ENCODE measurements at regions not wholly inside any gene's neighbourhood (a gene's known extent, or its start where the extent isn't known, plus 50 kb on each side); places are given as distances from the start of the nearest gene placed in this dataset.

DNA sequence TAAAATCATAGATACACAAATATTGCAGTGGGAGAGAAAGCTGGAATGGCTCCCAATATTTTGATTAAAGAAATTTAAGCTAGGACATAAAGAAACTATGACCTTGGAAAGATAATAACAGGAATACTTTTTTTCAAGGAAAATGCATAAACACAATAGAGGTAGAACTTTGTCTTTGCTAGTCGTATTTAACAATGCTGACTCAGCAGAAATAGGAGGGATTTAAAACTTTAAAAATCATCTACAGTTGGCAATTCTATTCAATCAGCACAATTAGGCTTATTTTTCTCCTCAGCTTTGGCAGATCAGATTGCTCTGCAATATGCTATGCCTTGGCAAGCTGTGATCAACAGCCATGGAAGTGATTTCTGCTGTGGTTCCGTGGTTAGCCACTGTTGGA is 51.5 kb upstream of the RBMY1B start:
- TF ChIP-seq, protein P1, sequence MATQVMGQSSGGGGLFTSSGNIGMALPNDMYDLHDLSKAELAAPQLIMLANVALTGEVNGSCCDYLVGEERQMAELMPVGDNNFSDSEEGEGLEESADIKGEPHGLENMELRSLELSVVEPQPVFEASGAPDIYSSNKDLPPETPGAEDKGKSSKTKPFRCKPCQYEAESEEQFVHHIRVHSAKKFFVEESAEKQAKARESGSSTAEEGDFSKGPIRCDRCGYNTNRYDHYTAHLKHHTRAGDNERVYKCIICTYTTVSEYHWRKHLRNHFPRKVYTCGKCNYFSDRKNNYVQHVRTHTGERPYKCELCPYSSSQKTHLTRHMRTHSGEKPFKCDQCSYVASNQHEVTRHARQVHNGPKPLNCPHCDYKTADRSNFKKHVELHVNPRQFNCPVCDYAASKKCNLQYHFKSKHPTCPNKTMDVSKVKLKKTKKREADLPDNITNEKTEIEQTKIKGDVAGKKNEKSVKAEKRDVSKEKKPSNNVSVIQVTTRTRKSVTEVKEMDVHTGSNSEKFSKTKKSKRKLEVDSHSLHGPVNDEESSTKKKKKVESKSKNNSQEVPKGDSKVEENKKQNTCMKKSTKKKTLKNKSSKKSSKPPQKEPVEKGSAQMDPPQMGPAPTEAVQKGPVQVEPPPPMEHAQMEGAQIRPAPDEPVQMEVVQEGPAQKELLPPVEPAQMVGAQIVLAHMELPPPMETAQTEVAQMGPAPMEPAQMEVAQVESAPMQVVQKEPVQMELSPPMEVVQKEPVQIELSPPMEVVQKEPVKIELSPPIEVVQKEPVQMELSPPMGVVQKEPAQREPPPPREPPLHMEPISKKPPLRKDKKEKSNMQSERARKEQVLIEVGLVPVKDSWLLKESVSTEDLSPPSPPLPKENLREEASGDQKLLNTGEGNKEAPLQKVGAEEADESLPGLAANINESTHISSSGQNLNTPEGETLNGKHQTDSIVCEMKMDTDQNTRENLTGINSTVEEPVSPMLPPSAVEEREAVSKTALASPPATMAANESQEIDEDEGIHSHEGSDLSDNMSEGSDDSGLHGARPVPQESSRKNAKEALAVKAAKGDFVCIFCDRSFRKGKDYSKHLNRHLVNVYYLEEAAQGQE (IDR thresholded peaks at IDR 0.05), result no peak
- TF ChIP-seq, protein P2, sequence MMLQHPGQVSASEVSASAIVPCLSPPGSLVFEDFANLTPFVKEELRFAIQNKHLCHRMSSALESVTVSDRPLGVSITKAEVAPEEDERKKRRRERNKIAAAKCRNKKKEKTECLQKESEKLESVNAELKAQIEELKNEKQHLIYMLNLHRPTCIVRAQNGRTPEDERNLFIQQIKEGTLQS (IDR thresholded peaks at IDR 0.05), result no peak
